Tibial nerve (tissue), 4 donors: ENCODE measurements at regions not wholly inside any gene's neighbourhood (a gene's known extent, or its start where the extent isn't known, plus 50 kb on each side); places are given as distances from the start of the nearest gene placed in this dataset.

Source experiments
- DNase-seq, 2 donors: peaks; one replicate each; pipeline ENCODE4 v3.0.0-alpha.2; 2019; ENCODE audit warnings: low spot score in 2 of 2
- H3K27ac ChIP-seq, 4 donors: fragments of 200-600 bp; sonication (generic) in 3 of 4; one replicate each; pipeline ENCODE4 v1.5.1; 2017 to 2019; ENCODE audit warnings: mild to moderate bottlenecking in 1 of 4
- H3K27me3 ChIP-seq, 2 donors: fragments of 200-600 bp; sonication (generic) in 1 of 2; one replicate each; pipeline versions ENCODE4 v1.5.1 to v1.6.0; 2017 to 2019
- H3K36me3 ChIP-seq, 3 donors: fragments of 200-600 bp; sonication (generic); one replicate each; pipeline ENCODE4 v1.5.1; 2018 to 2019
- H3K4me1 ChIP-seq, 4 donors: fragments of 200-600 bp; sonication (generic) in 3 of 4; one replicate each; pipeline ENCODE4 v1.5.1; 2017 to 2019
- H3K4me3 ChIP-seq, 4 donors: fragments of 200-600 bp; sonication (generic) in 3 of 4; one replicate each; pipeline ENCODE4 v1.5.1; 2017 to 2019; ENCODE audit warnings: mild to moderate bottlenecking in 1 of 4, moderate library complexity in 1 of 4
- H3K9me3 ChIP-seq, 4 donors: fragments of 200-600 bp; sonication (generic) in 3 of 4; one replicate each; pipeline ENCODE4 v1.5.1; 2017 to 2019
- EP300 ChIP-seq, 2 donors: sonication (generic); formaldehyde crosslinking; IDR thresholded peaks; one replicate each; pipeline ENCODE4 v1.6.1; 2017; ENCODE audit warnings: antibody characterized with exemption in 2 of 2, mild to moderate bottlenecking in 1 of 2
- POLR2A ChIP-seq, 2 donors: fragments of 450-650 bp; IDR thresholded peaks; one replicate each; pipeline ENCODE4 v1.6.1; 2017; ENCODE audit warnings: antibody characterized with exemption in 2 of 2, mild to moderate bottlenecking in 2 of 2, moderate library complexity in 2 of 2
- WGBS, 2 donors: methylation state at CpG; one replicate each; pipeline ENCODE4 v1.1.5; 2018; 5-methylcytosine and 5-hydroxymethylcytosine counted together
- TF ChIP-seq, protein P1 (sequence below), 5 experiments: fragments of 200-600 bp in 3 of 5; fragments of 450-650 bp in 2 of 5; sonication (generic) in 3 of 5; IDR thresholded peaks; one replicate each; pipeline ENCODE4 v1.5.1; 2016 to 2019; ENCODE audit warnings: antibody characterized with exemption in 5 of 5, mild to moderate bottlenecking in 3 of 5, moderate library complexity in 2 of 5

GRCh38 chr3:44117239-44117638 lies 124.4 kb upstream of the TOPAZ1 start:
- no peaks in the 10 kb centered on the region for H3K9me3 ChIP-seq
- 50 to 67% methylated on average over 2 of the region's 2 CpGs for WGBS, 2 donors
- no peaks in the 10 kb centered on the region for H3K36me3 ChIP-seq
- TF ChIP-seq, protein P1, sequence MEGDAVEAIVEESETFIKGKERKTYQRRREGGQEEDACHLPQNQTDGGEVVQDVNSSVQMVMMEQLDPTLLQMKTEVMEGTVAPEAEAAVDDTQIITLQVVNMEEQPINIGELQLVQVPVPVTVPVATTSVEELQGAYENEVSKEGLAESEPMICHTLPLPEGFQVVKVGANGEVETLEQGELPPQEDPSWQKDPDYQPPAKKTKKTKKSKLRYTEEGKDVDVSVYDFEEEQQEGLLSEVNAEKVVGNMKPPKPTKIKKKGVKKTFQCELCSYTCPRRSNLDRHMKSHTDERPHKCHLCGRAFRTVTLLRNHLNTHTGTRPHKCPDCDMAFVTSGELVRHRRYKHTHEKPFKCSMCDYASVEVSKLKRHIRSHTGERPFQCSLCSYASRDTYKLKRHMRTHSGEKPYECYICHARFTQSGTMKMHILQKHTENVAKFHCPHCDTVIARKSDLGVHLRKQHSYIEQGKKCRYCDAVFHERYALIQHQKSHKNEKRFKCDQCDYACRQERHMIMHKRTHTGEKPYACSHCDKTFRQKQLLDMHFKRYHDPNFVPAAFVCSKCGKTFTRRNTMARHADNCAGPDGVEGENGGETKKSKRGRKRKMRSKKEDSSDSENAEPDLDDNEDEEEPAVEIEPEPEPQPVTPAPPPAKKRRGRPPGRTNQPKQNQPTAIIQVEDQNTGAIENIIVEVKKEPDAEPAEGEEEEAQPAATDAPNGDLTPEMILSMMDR (IDR thresholded peaks at IDR 0.05): no peak
- TF ChIP-seq EP300 (IDR thresholded peaks at IDR 0.05) (no peak), POLR2A (IDR thresholded peaks at IDR 0.05) (no peak)
- no peak overlapping the region for H3K4me3 ChIP-seq
- no peak overlapping the region for H3K27ac ChIP-seq
- H3K27me3 ChIP-seq: no peaks in the 10 kb centered on the region
- DNase-seq: no peak
- no peaks in the 10 kb centered on the region for H3K4me1 ChIP-seq

- WGBS, 2 donors: 72 to 74% methylated on average over 5 of the region's 5 CpGs
- TF ChIP-seq, protein P1 (IDR thresholded peaks at IDR 0.05): no peak
- no peak for TF ChIP-seq POLR2A (IDR thresholded peaks at IDR 0.05)
- no peaks in the 10 kb centered on the region for H3K9me3 ChIP-seq
- H3K4me3 ChIP-seq: no peak overlapping the region
- no peaks in the 10 kb centered on the region for H3K27me3 ChIP-seq
- H3K27ac ChIP-seq: no peak overlapping the region
- H3K4me1 ChIP-seq: no peaks in the 10 kb centered on the region
- H3K36me3 ChIP-seq: no peaks in the 10 kb centered on the region
- DNase-seq: no peak
Observed at GRCh38 chr3:44117736-44118135, 124.0 kb upstream of the TOPAZ1 start.

GRCh38 chr3:44120721-44121582 lies 120.7 kb upstream of the TOPAZ1 start:
- H3K36me3 ChIP-seq: no peaks in the 10 kb centered on the region
- H3K27me3 ChIP-seq: no peaks in the 10 kb centered on the region
- no peak overlapping the region for H3K4me3 ChIP-seq
- H3K27ac ChIP-seq: no peak overlapping the region
- H3K4me1 ChIP-seq: no peaks in the 10 kb centered on the region
- DNase-seq: no peak
- H3K9me3 ChIP-seq: no peaks in the 10 kb centered on the region
- no peak for TF ChIP-seq POLR2A (IDR thresholded peaks at IDR 0.05)
- TF ChIP-seq, protein P1 (IDR thresholded peaks at IDR 0.05): no peak
- TF ChIP-seq EP300 (IDR thresholded peaks at IDR 0.05): no peak
- 51 to 56% methylated on average over 6 of the region's 6 CpGs for WGBS, 2 donors

DNA sequence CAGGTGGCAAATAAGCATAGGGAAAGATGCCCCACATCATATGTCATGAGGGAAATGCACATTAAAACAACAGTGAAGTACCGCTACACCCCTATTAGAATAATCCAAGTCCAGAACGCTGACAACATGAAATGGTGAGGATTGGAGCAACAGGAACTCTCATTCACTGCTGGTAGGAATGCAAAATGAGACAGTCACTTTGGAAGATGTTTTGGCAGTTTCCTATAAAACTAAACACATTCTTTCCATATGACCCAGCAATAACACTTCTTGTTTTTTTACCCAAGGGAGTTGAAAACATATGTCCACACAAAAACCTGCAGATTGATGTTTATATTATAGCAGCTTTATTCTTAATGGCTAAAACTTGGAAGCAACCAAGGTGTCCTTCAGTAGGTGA lies 116.4 kb upstream of the TOPAZ1 start:
- Histone ChIP-seq H3K27me3 (no peaks in the 10 kb centered on the region), H3K27ac (no peak overlapping the region), H3K4me1 (no peaks in the 10 kb centered on the region), H3K4me3 (no peak overlapping the region), H3K36me3 (no peaks in the 10 kb centered on the region), H3K9me3 (no peaks in the 10 kb centered on the region)
- 86 to 87% methylated on average over 2 of the region's 2 CpGs for WGBS, 2 donors
- TF ChIP-seq POLR2A (IDR thresholded peaks at IDR 0.05): no peak
- TF ChIP-seq, protein P1 (IDR thresholded peaks at IDR 0.05): no peak
- no peak for TF ChIP-seq EP300 (IDR thresholded peaks at IDR 0.05)
- DNase-seq: no peak

GRCh38 chr3:44125882-44126281 lies 115.8 kb upstream of the TOPAZ1 start:
- TF ChIP-seq, protein P1 (IDR thresholded peaks at IDR 0.05): no peak
- TF ChIP-seq EP300 (IDR thresholded peaks at IDR 0.05) (no peak), POLR2A (IDR thresholded peaks at IDR 0.05) (no peak)
- Histone ChIP-seq H3K27ac (no peak overlapping the region), H3K4me3 (no peak overlapping the region), H3K9me3 (no peaks in the 10 kb centered on the region), H3K36me3 (no peaks in the 10 kb centered on the region), H3K27me3 (no peaks in the 10 kb centered on the region), H3K4me1 (no peaks in the 10 kb centered on the region)
- no peak for DNase-seq
- 77 to 81% methylated on average over 4 of the region's 4 CpGs for WGBS, 2 donors
